AG04450 (cell line): ENCODE measurements at regions not wholly inside any gene's neighbourhood (a gene's known extent, or its start where the extent isn't known, plus 50 kb on each side); places are given as distances from the start of the nearest gene placed in this dataset.

Source experiments
- CTCF ChIA-PET: fragments of 300-600, 350-600 bp; formaldehyde crosslinking; extraction: SDS; loops from one replicate; lab custom pipeline; 2022; ENCODE audit warnings: antibody characterized with exemption, inconsistent platforms; lab: Charles Lee
- POLR2A ChIA-PET: fragments of 350-600 bp; formaldehyde crosslinking; extraction: SDS; loops from one replicate; lab custom pipeline; 2021; ENCODE audit warnings: antibody characterized with exemption, inconsistent platforms; lab: Yijun Ruan, JAX
- DNase-seq: peaks from one replicate; pipeline ENCODE4 v3.0.0-alpha.2; 2011; ENCODE audit warnings: low read depth, low spot score
- H3K27ac ChIP-seq: one replicate; pipeline ENCODE4 v1.5.1; 2012; ENCODE audit warnings: low read depth, low read length, control low read depth
- H3K27me3 ChIP-seq: one replicate; pipeline ENCODE4 v1.6.0; 2012; ENCODE audit warnings: low read length; ENCODE audit not compliant: control insufficient read depth, insufficient read depth
- H3K4me3 ChIP-seq: 2 replicates; pipeline ENCODE4 v1.5.1; 2011; ENCODE audit warnings: mild to moderate bottlenecking, low read depth, low read length, control low read depth
- H3K9me3 ChIP-seq: 2 replicates; pipeline ENCODE4 v1.5.1; 2012; ENCODE audit warnings: low read length; ENCODE audit not compliant: control insufficient read depth, insufficient read depth
- TF ChIP-seq, protein P1 (sequence below): IDR thresholded peaks from 2 replicates; pipeline ENCODE4 v1.5.1; 2011; ENCODE audit warnings: low read depth, low read length, control low read depth, inconsistent platforms

GRCh38 chr6:156616495-156616894 is 160.7 kb upstream of the ARID1B start:
- no peak overlapping the region for H3K27ac ChIP-seq
- POLR2A ChIA-PET: no interaction called here
- peaks cover 5% of the 10 kb centered on the region for H3K27me3 ChIP-seq
- H3K9me3 ChIP-seq: no peaks in the 10 kb centered on the region; the same call in 1 of the 2 replicates
- no peak overlapping the region for H3K4me3 ChIP-seq
- DNase-seq: no peak
- CTCF ChIA-PET: no interaction called here
- TF ChIP-seq, protein P1, sequence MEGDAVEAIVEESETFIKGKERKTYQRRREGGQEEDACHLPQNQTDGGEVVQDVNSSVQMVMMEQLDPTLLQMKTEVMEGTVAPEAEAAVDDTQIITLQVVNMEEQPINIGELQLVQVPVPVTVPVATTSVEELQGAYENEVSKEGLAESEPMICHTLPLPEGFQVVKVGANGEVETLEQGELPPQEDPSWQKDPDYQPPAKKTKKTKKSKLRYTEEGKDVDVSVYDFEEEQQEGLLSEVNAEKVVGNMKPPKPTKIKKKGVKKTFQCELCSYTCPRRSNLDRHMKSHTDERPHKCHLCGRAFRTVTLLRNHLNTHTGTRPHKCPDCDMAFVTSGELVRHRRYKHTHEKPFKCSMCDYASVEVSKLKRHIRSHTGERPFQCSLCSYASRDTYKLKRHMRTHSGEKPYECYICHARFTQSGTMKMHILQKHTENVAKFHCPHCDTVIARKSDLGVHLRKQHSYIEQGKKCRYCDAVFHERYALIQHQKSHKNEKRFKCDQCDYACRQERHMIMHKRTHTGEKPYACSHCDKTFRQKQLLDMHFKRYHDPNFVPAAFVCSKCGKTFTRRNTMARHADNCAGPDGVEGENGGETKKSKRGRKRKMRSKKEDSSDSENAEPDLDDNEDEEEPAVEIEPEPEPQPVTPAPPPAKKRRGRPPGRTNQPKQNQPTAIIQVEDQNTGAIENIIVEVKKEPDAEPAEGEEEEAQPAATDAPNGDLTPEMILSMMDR: no peak

GRCh38 chr6:156613996-156614395 is 163.2 kb upstream of the ARID1B start:
- H3K9me3 ChIP-seq: no peaks in the 10 kb centered on the region; the same call in 1 of the 2 replicates
- H3K4me3 ChIP-seq: no peak overlapping the region
- peaks cover 5% of the 10 kb centered on the region for H3K27me3 ChIP-seq
- no peak for DNase-seq
- TF ChIP-seq, protein P1: no peak
- no peak overlapping the region for H3K27ac ChIP-seq
- ChIA-PET CTCF (no interaction called here), POLR2A (no interaction called here)

DNA sequence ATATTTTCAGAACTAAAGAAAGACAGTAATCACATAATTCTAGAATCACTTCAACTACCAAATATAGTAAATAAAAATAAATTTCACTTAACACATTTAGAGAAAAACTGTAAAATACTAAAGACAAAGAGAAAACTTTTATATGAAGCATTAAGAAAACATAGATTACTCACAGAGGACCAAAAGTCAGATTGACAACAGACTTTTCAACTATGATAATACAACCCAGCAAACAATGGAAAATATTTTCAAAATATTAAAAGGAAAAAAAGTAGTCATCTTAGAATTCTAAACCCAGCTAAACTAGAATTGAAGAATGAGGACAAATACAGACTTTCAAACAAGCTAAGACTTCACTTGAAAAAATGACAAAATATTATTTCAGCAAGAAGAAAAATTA is 164.8 kb upstream of the ARID1B start:
- DNase-seq: no peak
- Histone ChIP-seq H3K4me3 (no peak overlapping the region), H3K9me3 (no peaks in the 10 kb centered on the region; the same call in 1 of the 2 replicates), H3K27me3 (no peaks in the 10 kb centered on the region), H3K27ac (no peak overlapping the region)
- POLR2A ChIA-PET: no interaction called here
- TF ChIP-seq, protein P1: no peak
- CTCF ChIA-PET: no interaction called here

- TF ChIP-seq, protein P1: no peak
- ChIA-PET CTCF (no interaction called here), POLR2A (no interaction called here)
- Histone ChIP-seq H3K27me3 (peaks cover 5% of the 10 kb centered on the region), H3K4me3 (no peak overlapping the region), H3K27ac (no peak overlapping the region), H3K9me3 (0 out of 2 replicates have a peak, but pooled peaks cover 5% of the 10 kb centered on the region)
- no peak for DNase-seq
Observed at GRCh38 chr6:156602066-156602385, 175.2 kb upstream of the ARID1B start.

GRCh38 chr6:156601152-156602065 is 175.8 kb upstream of the ARID1B start:
- ChIA-PET CTCF (no interaction called here), POLR2A (no interaction called here)

More at GRCh38 chr6:156601152-156602065, 175.8 kb upstream of the ARID1B start:
- Histone ChIP-seq H3K27me3 (peaks cover 5% of the 10 kb centered on the region), H3K9me3 (0 out of 2 replicates have a peak, but pooled peaks cover 5% of the 10 kb centered on the region), H3K4me3 (no peak overlapping the region), H3K27ac (no peak overlapping the region)
- no peak for DNase-seq
- TF ChIP-seq, protein P1: no peak
